Astrocyte of the hippocampus (primary cell): ENCODE measurements at regions not wholly inside any gene's neighbourhood (a gene's known extent, or its start where the extent isn't known, plus 50 kb on each side); places are given as distances from the start of the nearest gene placed in this dataset.

Experiments used
- DNase-seq: peaks from one replicate; pipeline ENCODE4 v3.0.0; 2011; ENCODE audit warnings: low read depth, low spot score

DNA sequence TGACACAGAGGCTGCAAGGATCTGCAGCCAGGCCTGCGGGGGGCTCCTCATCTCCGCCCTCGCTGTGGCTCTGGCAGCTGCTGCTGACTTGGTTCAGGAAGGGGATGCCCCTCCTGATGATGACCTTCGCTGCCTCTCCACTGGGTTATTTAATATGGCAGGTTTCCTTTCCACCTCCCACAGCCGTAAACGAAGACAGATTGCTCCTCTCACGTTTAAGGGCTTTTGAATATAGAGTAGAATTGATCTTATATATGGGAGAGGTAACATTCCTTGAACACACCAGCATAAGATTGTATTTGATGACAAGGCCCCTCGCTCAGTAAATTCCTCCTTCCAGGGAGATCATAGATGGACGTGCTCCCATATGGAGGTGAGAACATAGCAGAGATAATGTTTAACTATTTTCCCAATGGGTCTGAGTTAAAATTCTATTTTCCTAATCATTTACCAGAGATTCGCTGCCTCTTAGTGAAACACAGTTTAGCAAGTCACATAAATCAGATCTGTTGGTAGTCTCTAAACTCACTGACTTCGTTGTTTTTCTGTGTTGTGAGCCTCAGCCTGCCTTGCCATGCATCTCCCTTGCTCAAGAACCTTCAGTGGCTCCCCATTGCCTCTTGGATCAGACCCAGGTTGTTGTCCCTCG is 88.5 kb upstream of the AJAP1 start:
- no peak for DNase-seq

- DNase-seq, result no peak
These were observed 83.1 kb upstream of the AJAP1 start for GRCh38 chr1:4571263-4571662.

DNA sequence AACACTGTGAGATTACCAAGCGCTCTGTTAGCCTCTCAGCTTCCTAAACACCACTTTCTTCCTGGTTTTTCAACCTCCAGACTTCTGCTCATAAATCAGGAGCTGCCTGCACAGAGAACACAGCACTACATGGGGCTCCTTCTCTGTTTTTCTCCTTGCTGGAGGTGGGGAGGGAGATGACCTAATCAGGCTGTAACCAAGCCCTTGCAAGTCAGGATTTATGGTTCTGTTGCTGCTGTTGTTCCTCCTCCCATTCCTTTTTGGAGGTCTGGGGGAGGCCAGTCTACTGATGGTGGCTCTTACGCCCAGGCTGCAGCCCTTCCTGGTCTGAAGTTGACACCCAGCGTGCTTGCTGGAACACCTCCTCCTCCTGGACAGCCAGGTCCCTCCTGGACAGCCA is 80.9 kb upstream of the AJAP1 start:
- no peak for DNase-seq

DNA sequence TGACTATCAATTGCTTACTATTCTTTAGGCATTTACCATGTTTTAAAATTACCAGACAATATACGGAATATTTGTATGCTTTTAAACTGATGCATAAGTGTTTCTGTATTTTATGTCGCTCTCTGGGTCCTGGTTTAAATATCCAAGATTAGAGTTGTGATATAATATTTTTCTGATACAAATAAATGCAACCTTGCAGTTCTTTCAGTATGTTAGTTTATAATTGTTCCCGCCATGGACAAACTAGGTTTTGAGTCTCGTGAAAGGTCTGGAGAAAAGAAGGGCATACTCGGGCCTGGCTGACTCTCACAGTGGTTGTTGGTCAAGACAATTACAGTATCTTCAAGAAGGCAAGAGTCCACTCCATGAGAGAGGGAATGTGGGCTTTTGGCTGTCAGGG is 72.6 kb upstream of the AJAP1 start:
- DNase-seq, result no peak

GRCh38 chr1:4584449-4584848 is 70.0 kb upstream of the AJAP1 start:
- no peak for DNase-seq

DNA sequence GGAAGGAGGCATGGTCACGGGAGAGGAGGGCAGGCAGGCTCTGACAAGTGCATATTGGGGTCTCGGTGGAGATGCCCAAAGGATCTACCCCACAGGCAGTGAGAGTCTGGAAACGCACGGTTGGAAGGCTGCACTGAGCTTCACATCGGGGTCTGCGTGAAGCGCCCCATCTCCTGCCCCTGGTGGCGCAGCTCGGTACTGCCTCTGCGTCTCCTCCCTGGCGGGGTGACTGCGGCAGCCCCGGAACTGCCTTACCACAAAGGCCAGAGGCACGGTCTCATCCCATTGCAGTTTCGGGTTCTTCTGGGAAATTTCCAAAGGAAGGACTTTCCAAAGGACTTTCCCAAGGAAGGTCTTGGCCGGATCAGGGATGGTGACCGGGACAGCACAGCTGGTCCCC is 69.2 kb upstream of the AJAP1 start:
- no peak for DNase-seq

- no peak for DNase-seq
These were observed 68.7 kb upstream of the AJAP1 start for GRCh38 chr1:4585705-4586104.

GRCh38 chr1:4586611-4587160 is 67.7 kb upstream of the AJAP1 start:
- no peak for DNase-seq

GRCh38 chr1:4587721-4588120 is 66.7 kb upstream of the AJAP1 start:
- DNase-seq, result no peak

DNA sequence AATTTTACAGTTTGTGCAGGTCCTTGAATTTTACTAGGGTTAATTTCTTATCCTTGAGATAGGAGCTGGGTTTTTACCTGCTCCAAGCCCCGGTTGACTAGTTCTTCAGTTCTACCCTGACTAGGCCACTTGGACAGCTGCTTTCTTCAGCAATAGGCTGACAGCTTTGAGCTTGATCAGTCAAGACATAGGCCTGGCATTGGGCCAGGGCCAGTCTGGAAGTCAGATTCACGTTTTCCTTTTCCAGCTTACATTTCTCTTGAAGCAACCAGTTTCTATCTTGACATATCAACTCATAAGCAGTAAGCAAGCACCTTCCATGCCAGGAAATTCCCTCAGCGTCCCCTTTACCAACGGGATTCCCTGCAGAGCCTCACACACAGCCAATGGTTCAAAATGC is 63.7 kb upstream of the AJAP1 start:
- no peak for DNase-seq

GRCh38 chr1:4591926-4592325 is 62.5 kb upstream of the AJAP1 start:
- DNase-seq, result no peak

GRCh38 chr1:4593106-4593505 is 61.3 kb upstream of the AJAP1 start:
- DNase-seq, result no peak

- DNase-seq, result no peak
These were observed 60.0 kb upstream of the AJAP1 start for GRCh38 chr1:4594286-4594991.

GRCh38 chr1:4595341-4596225 is 58.8 kb upstream of the AJAP1 start:
- no peak for DNase-seq

DNA sequence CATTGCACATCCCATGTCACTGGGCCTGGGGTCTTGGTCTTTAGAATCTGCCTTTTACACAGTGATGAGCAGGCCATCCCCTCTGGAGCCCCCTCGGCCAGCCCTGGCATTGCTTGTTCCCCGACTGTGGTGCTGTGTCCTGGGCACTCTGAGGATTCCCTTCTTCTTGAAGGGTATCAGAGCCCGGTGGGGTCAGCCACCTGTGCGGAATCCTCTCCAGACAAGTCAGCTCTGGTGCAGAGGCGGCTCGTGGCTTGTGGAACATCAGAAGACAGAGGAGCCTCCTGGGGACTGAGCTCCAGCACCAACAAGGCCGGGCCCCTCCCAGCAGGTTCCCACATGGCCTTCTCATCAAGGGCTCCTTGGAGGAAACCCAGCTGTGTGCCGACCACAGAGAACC is 57.9 kb upstream of the AJAP1 start:
- no peak for DNase-seq

GRCh38 chr1:4597020-4597419 is 57.4 kb upstream of the AJAP1 start:
- DNase-seq, result no peak

DNA sequence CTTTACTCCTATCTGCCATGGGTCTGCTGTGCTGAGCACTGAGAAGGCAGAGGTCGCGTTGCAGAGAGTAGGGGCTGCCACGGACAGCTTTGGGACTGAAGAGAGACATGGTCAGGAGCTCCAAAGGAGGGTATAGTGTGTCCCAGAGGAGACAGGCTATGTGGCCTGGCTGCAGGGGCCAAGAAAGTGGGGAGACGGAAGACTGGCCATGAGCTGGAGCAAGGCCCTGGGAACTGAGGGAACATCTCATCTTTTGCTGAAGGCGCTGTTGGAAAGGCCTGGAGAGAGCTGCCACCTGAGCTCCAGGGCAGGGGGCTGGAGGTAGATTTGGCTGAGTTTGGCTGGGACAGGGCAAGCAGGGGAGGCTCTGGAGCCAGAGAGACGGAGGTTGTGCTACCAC is 55.8 kb upstream of the AJAP1 start:
- DNase-seq, result no peak

DNA sequence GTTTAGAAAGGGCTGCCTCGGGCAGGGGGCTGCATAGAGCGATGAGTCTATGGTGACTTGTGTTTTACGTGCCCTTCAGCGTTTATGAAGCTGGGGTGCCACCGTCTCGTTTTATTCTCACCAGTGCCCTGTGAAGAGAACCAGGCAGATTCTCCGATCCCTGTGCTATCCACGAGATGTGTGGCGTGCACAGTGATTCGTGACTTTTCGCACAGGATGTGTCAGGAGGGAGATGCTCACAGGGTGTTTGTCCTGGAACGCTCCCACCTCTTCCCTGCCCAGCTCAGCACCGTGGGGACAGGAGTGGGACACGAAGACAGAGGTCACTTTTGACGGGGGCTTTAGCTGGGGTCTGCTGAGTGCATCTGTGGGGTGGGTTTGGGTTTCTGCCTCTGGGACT is 54.9 kb upstream of the AJAP1 start:
- no peak for DNase-seq

DNA sequence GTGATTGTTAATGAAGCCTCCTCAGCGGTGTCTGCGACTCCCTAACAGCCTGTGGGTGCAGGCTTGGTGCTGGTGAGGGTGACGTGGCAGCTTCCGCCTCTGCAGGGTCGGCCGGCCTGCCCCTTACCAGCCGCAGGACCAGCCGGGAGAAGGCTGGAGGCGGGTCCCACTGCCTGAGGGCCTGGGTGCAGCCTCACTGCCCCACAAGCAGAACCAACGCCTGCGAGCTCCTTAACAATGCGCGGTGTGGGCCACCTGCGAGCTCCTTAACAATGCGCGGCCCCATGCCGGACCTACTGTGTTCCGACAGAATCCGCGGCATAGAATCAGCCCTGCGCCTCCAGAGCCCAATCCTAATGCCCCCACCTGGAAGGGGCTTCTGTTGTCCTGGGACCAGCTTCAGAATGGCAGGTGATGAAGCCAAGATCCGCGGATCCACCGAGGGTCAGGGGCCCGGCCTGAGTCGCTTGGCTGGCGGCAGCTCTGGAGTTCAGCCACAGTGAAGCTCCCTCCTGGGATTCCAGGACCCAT is 54.4 kb upstream of the AJAP1 start:
- no peak for DNase-seq

DNA sequence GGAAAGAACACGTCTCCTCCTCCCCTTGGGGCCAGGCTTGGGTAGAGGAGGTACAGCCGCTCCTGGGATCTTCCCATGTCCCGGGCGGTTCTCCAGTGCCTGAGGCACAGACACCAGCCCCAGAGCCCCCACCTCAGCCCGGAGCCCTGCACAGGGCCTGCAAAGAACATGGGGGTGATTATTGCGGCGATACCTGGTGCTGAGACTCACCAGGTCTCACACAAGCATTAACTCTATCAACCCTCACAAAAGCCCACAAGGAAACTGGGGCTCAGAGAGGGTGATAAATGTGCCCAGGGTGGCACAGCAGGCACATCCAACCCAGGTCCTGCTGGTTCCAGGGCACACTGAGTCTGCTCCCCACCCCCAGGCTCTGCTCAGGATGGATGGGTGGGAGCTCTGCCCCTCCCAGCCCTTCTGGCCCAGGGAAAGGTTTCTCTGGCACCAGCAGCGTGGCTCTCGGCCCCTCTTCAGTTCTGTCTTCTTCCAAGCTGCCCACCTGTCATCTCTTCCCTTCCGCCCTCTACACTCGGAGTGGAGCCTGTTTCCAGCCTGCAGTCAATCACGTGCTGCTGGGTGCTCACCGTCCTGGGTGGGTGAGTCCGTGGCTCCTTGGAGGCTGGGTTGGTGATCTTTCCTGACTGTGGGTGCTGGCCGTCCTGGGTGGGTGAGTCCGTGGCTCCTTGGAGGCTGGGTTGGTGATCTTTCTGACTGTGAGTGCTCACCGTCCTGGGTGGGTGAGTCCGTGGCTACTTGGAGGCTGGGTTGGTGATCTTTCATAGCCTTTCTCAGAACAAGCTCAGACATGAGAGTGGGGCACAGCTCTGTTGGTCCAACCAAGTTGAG is 53.6 kb upstream of the AJAP1 start:
- no peak for DNase-seq

GRCh38 chr1:4601941-4602340 is 52.5 kb upstream of the AJAP1 start:
- no peak for DNase-seq
